GM23338 (cell line): ENCODE measurements at regions not wholly inside any gene's neighbourhood (a gene's known extent, or its start where the extent isn't known, plus 50 kb on each side); places are given as distances from the start of the nearest gene placed in this dataset.

Experiments used
- ATAC-seq: fragments of 200-7000 bp; cut with Tn5 transposase; 3 replicates; pipeline ENCODE4 v1.9.1; 2020
- DNase-seq: peaks from one replicate; pipeline ENCODE4 v3.0.0-alpha.2; 2015; ENCODE audit warnings: low spot score
- H2AFZ ChIP-seq: fragments of 200-600 bp; sonication (generic); 2 replicates; pipeline ENCODE4 v1.8.0; 2016; ENCODE audit warnings: antibody characterized with exemption, mild to moderate bottlenecking, moderate library complexity
- H3F3A ChIP-seq: fragments of 200-600 bp; sonication (generic); replicated peaks from 2 replicates; pipeline ENCODE4 v1.8.0; 2017; ENCODE audit warnings: antibody characterized with exemption, mixed run types, low read depth
- H3K27ac ChIP-seq: fragments of 200-600 bp; sonication (generic); 2 replicates; pipeline ENCODE4 v1.6.1; 2016; ENCODE audit warnings: low read depth
- H3K27me3 ChIP-seq: fragments of 200-600 bp; sonication (generic); 2 replicates; pipeline ENCODE4 v1.8.0; 2016; ENCODE audit warnings: mild to moderate bottlenecking, mixed run types, moderate library complexity; ENCODE audit not compliant: insufficient read depth
- H3K36me3 ChIP-seq: fragments of 200-600 bp; sonication (generic); 2 replicates; pipeline ENCODE4 v1.8.0; 2016; ENCODE audit warnings: mild to moderate bottlenecking; ENCODE audit not compliant: insufficient read depth
- H3K4me1 ChIP-seq: fragments of 200-600 bp; sonication (generic); 2 replicates; pipeline ENCODE4 v1.8.0; 2016; ENCODE audit warnings: mild to moderate bottlenecking, moderate library complexity; ENCODE audit not compliant: insufficient read depth
- H3K4me2 ChIP-seq: fragments of 200-600 bp; sonication (generic); 2 replicates; pipeline ENCODE4 v1.7.1; 2017; ENCODE audit warnings: mixed run types
- H3K4me3 ChIP-seq: fragments of 200-600 bp; sonication (generic); 2 replicates; pipeline ENCODE4 v1.6.1; 2016; ENCODE audit warnings: mixed run types
- H3K79me2 ChIP-seq: fragments of 200-600 bp; sonication (generic); replicated peaks from 2 replicates; pipeline ENCODE4 v1.8.0; 2017; ENCODE audit warnings: mild to moderate bottlenecking; ENCODE audit not compliant: insufficient read depth
- H3K9me2 ChIP-seq: fragments of 200-600 bp; sonication (generic); 2 replicates; pipeline ENCODE4 v1.8.0; 2017; ENCODE audit not compliant: insufficient read depth
- H4K20me1 ChIP-seq: fragments of 200-600 bp; sonication (generic); replicated peaks from 2 replicates; pipeline ENCODE4 v1.8.0; 2017; ENCODE audit warnings: mild to moderate bottlenecking; ENCODE audit not compliant: insufficient read depth
- H3K27ac Mint-ChIP-seq: 2 replicates; pipeline ENCODE4 v1.8.0; 2020; ENCODE audit warnings: inconsistent platforms, mild to moderate bottlenecking, moderate library complexity, mixed read lengths
- H3K27me3 Mint-ChIP-seq: 3 replicates; pipeline ENCODE4 v1.8.0; 2022; ENCODE audit warnings: low read depth, mild to moderate bottlenecking, moderate library complexity, mixed read lengths, inconsistent platforms; ENCODE audit not compliant: insufficient read depth, poor library complexity
- H3K36me3 Mint-ChIP-seq: 3 replicates; pipeline ENCODE4 v1.8.0; 2021; ENCODE audit warnings: low read depth, mild to moderate bottlenecking, inconsistent platforms, moderate library complexity, mixed read lengths
- H3K4me1 Mint-ChIP-seq: 3 replicates; pipeline ENCODE4 v1.8.0; 2020; ENCODE audit warnings: mild to moderate bottlenecking, inconsistent platforms, mixed read lengths
- H3K4me3 Mint-ChIP-seq: 3 replicates; pipeline ENCODE4 v1.8.0; 2021; ENCODE audit warnings: moderate library complexity, mild to moderate bottlenecking, inconsistent platforms, mixed read lengths
- H3K9me3 Mint-ChIP-seq: 3 replicates; pipeline ENCODE4 v1.8.0; 2020; ENCODE audit warnings: moderate library complexity, mild to moderate bottlenecking, inconsistent platforms, mixed read lengths
- CREB1 ChIP-seq: fragments of 250-450 bp; sonication (Bioruptor Pico); IDR thresholded peaks from 2 replicates; pipeline ENCODE4 v1.5.0; 2020; ENCODE audit warnings: low read depth, mild to moderate bottlenecking, moderate library complexity
- EZH2phosphoT487 ChIP-seq: fragments of 200-600 bp; sonication (generic); IDR thresholded peaks from one replicate; pipeline ENCODE4 v1.8.1; 2018; ENCODE audit warnings: antibody characterized with exemption; ENCODE audit not compliant: unreplicated experiment
- POLR2AphosphoS5 ChIP-seq: IDR thresholded peaks from 2 replicates; pipeline ENCODE4 v1.6.1; 2016; ENCODE audit warnings: antibody characterized with exemption, low read depth
- REST ChIP-seq: IDR thresholded peaks from one replicate; pipeline ENCODE4 v1.6.1; 2018; ENCODE audit warnings: antibody characterized with exemption; ENCODE audit not compliant: unreplicated experiment
- STAT1 ChIP-seq: IDR thresholded peaks from one replicate; pipeline ENCODE4 v1.6.1; 2016; ENCODE audit warnings: antibody characterized with exemption; ENCODE audit not compliant: unreplicated experiment
- ZNF114 ChIP-seq: fragments of 250-450 bp; sonication (Bioruptor Pico); IDR thresholded peaks from 2 replicates; pipeline ENCODE4 v1.5.0; 2020; ENCODE audit warnings: mild to moderate bottlenecking, moderate library complexity
- ZNF462 ChIP-seq: fragments of 250-450 bp; sonication (Bioruptor Pico); IDR thresholded peaks from 2 replicates; pipeline ENCODE4 v1.5.0; 2020; ENCODE audit warnings: mild to moderate bottlenecking, moderate library complexity
- TF ChIP-seq, protein P1 (sequence below), 2 experiments: fragments of 200-600 bp in 1 of 2; sonication (generic) in 1 of 2; conservative IDR thresholded peaks; 2 replicates each; pipeline versions ENCODE4 v1.5.1 to v1.6.1; 2016 to 2017; ENCODE audit warnings: antibody characterized with exemption in 2 of 2, low read depth in 2 of 2, mild to moderate bottlenecking in 2 of 2, moderate library complexity in 1 of 2

DNA sequence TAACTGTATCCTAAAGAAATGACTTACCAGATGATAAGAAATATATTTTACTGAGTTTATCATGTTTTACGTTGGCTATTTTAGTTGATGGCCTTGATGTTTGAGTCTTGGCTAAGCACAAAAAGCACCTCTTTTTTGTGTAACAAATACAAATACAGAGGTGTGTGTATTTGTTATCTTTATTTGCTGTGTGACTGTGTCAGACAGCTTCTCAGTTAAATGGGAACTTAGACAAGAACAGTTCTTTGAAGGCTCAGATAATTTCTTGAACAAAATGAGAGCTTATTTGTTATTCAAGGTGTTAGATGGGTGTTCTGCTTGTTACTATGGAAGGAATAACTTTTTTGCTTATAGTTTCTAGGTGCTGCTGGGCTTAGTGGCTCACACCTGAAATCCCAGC, 95.4 kb downstream of the RPS12 start (continued):
- TF ChIP-seq ZNF462 (CRISPR knock-in tag), result no peak
- TF ChIP-seq REST, result no peak
- TF ChIP-seq CREB1 (CRISPR knock-in tag), result no peak
- no peak for TF ChIP-seq POLR2AphosphoS5
- no peak for TF ChIP-seq EZH2phosphoT487

DNA sequence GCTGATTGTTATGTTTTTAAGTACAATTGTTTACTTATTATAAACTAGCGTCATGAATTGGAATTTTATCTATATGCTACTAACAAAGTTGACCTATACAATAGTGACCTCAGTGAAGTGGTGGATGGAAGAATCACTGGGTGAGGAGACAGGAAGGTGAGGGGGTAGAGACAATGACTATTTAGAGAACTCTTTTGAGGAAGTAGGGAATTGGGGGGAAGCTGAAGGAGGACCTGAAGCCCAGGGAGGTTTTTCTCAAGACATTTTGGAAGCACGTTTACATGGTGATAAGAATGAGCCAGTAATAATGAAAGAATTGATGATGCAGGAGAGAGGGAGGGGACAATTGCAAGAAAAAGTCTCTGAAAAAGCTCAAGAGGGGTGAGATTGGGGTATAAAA, 96.4 kb downstream of the RPS12 start:
- peak overlapping the region; percentile 33; the same call in 1 of the 2 replicates for H2AFZ ChIP-seq
- TF ChIP-seq ZNF114 (no peak), STAT1 (no peak)
- TF ChIP-seq, protein P1, sequence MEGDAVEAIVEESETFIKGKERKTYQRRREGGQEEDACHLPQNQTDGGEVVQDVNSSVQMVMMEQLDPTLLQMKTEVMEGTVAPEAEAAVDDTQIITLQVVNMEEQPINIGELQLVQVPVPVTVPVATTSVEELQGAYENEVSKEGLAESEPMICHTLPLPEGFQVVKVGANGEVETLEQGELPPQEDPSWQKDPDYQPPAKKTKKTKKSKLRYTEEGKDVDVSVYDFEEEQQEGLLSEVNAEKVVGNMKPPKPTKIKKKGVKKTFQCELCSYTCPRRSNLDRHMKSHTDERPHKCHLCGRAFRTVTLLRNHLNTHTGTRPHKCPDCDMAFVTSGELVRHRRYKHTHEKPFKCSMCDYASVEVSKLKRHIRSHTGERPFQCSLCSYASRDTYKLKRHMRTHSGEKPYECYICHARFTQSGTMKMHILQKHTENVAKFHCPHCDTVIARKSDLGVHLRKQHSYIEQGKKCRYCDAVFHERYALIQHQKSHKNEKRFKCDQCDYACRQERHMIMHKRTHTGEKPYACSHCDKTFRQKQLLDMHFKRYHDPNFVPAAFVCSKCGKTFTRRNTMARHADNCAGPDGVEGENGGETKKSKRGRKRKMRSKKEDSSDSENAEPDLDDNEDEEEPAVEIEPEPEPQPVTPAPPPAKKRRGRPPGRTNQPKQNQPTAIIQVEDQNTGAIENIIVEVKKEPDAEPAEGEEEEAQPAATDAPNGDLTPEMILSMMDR (conservative IDR thresholded peaks at IDR 0.05; ENCODE audit: low read depth in 2 of 2), result no peak
- no peaks in the 10 kb centered on the region for H3K4me1 Mint-ChIP-seq

More for the DNA sequence above, 96.4 kb downstream of the RPS12 start:
- ATAC-seq (no peak), DNase-seq (no peak)
- Mint-ChIP-seq H3K9me3 (no peaks in the 10 kb centered on the region), H3K27me3 (no peaks in the 10 kb centered on the region), H3K36me3 (no peaks in the 10 kb centered on the region), H3K27ac (no peak overlapping the region), H3K4me3 (no peak overlapping the region)
- Histone ChIP-seq H4K20me1 (no peaks in the 10 kb centered on the region), H3K9me2 (no peaks in the 10 kb centered on the region), H3K4me2 (no peak overlapping the region), H3F3A (no peaks in the 10 kb centered on the region), H3K4me3 (no peak overlapping the region), H3K36me3 (no peaks in the 10 kb centered on the region), H3K4me1 (no peaks in the 10 kb centered on the region), H3K79me2 (no peaks in the 10 kb centered on the region), H3K27me3 (no peaks in the 10 kb centered on the region), H3K27ac (no peak overlapping the region)
